SK-N-SH (cell line): ENCODE measurements at regions not wholly inside any gene's neighbourhood (a gene's known extent, or its start where the extent isn't known, plus 50 kb on each side); places are given as distances from the start of the nearest gene placed in this dataset.

Experiments
- CTCF ChIA-PET: fragments of 300-600, 350-600 bp; formaldehyde crosslinking; extraction: SDS; loops from one replicate; lab custom pipeline; 2021; lab: Yijun Ruan, JAX
- POLR2A ChIA-PET: fragments of 350-600 bp; sonication (Branson Sonifier 250); formaldehyde crosslinking; extraction: SDS; loops from one replicate; lab custom pipeline; 2020; ENCODE audit warnings: antibody characterized with exemption, inconsistent platforms; lab: Yijun Ruan, JAX
- DNase-seq: peaks from one replicate; pipeline ENCODE4 v3.0.0; 2012
- H2AFZ ChIP-seq: fragments of 200-600 bp; sonication (generic); 2 replicates; pipeline ENCODE4 v1.8.1; 2016; ENCODE audit warnings: antibody characterized with exemption, mild to moderate bottlenecking, low read depth
- H3F3A ChIP-seq: fragments of 200-600 bp; sonication (generic); replicated peaks from 2 replicates; pipeline ENCODE3; 2016; ENCODE audit warnings: antibody characterized with exemption, mild to moderate bottlenecking; ENCODE audit not compliant: insufficient read depth
- H3K27ac ChIP-seq, 2 experiments: fragments of 200-500 bp in 1 of 2; fragments of 200-600 bp in 1 of 2; sonication (Bioruptor generic) in 1 of 2; sonication (generic), shearing (Covaris generic) in 1 of 2; 2 replicates each; pipeline versions ENCODE4 v1.5.1 to v1.6.1; 2014 to 2016; ENCODE audit warnings: low read depth in 2 of 2, inconsistent platforms in 1 of 2, low read length in 1 of 2, mild to moderate bottlenecking in 1 of 2, mixed read lengths in 1 of 2
- H3K27me3 ChIP-seq: fragments of 200-600 bp; sonication (generic), shearing (Covaris generic); 2 replicates; pipeline ENCODE4 v1.6.1; 2016; ENCODE audit warnings: mixed run types; ENCODE audit not compliant: insufficient read depth
- H3K36me3 ChIP-seq, 2 experiments: fragments of 200-500 bp in 1 of 2; fragments of 200-600 bp in 1 of 2; sonication (Bioruptor generic) in 1 of 2; sonication (generic) in 1 of 2; replicated peaks in 1 of 2; 2 replicates each; pipeline versions ENCODE3 to v1.5.1; 2014 to 2016; ENCODE audit warnings: low read length in 1 of 2, mild to moderate bottlenecking in 1 of 2; ENCODE audit not compliant: insufficient read depth in 2 of 2, control insufficient read depth in 1 of 2
- H3K4me1 ChIP-seq, 2 experiments: fragments of 200-500 bp in 1 of 2; fragments of 200-600 bp in 1 of 2; sonication (Bioruptor generic) in 1 of 2; sonication (generic), shearing (Covaris generic) in 1 of 2; 2 replicates each; pipeline versions ENCODE4 v1.5.1 to v1.6.1; 2014 to 2016; ENCODE audit warnings: low read depth in 1 of 2, low read length in 1 of 2, mixed run types in 1 of 2; ENCODE audit not compliant: insufficient read depth in 2 of 2, control insufficient read depth in 1 of 2
- H3K4me2 ChIP-seq: fragments of 200-600 bp; sonication (generic), shearing (Covaris generic); 2 replicates; pipeline ENCODE4 v1.6.1; 2017; ENCODE audit warnings: mixed run types
- H3K4me3 ChIP-seq, 2 experiments: fragments of 200-500 bp in 1 of 2; fragments of 200-600 bp in 1 of 2; sonication (Bioruptor generic) in 1 of 2; sonication (generic), shearing (Covaris generic) in 1 of 2; 2 replicates each; pipeline versions ENCODE4 v1.5.1 to v1.8.1; 2014 to 2016; ENCODE audit warnings: low read depth in 2 of 2, inconsistent platforms in 1 of 2, low read length in 1 of 2, mild to moderate bottlenecking in 1 of 2, mixed read lengths in 1 of 2, moderate library complexity in 1 of 2
- H3K79me2 ChIP-seq: fragments of 200-600 bp; sonication (generic); 2 replicates; pipeline ENCODE4 v1.8.1; 2017; ENCODE audit warnings: mild to moderate bottlenecking; ENCODE audit not compliant: insufficient read depth
- H3K9ac ChIP-seq: fragments of 200-600 bp; sonication (generic); 2 replicates; pipeline ENCODE4 v1.6.1; 2017; ENCODE audit warnings: mixed run types
- H3K9me2 ChIP-seq: fragments of 200-600 bp; sonication (generic); 2 replicates; pipeline ENCODE4 v1.6.1; 2017; ENCODE audit warnings: mixed run types
- H3K9me3 ChIP-seq: fragments of 200-600 bp; sonication (generic); 2 replicates; pipeline ENCODE4 v1.6.1; 2017; ENCODE audit warnings: mixed run types, mild to moderate bottlenecking, moderate library complexity
- H4K20me1 ChIP-seq: fragments of 200-600 bp; sonication (generic); 2 replicates; pipeline ENCODE4 v1.6.1; 2017; ENCODE audit warnings: mild to moderate bottlenecking, mixed run types; ENCODE audit not compliant: insufficient read depth
- CHD2 ChIP-seq: fragments of 150-350 bp; IDR thresholded peaks from 2 replicates; pipeline ENCODE4 v1.6.1; 2018; ENCODE audit warnings: low read length; ENCODE audit not compliant: partially characterized antibody
- CTCF ChIP-seq: fragments of 200-600 bp; sonication (generic); IDR thresholded peaks from 2 replicates; pipeline ENCODE4 v1.6.1; 2017; ENCODE audit warnings: antibody characterized with exemption, mild to moderate bottlenecking, moderate library complexity
- FOSL2 ChIP-seq: IDR thresholded peaks from 2 replicates; pipeline ENCODE4 v1.4.0; 2012; ENCODE audit warnings: low read depth, mild to moderate bottlenecking, moderate library complexity, borderline replicate concordance
- GABPA ChIP-seq: IDR thresholded peaks from 2 replicates; pipeline ENCODE4 v1.4.0; 2012; ENCODE audit warnings: low read depth, mild to moderate bottlenecking
- MAX ChIP-seq: IDR thresholded peaks from 2 replicates; pipeline ENCODE4 v1.4.0; 2012; ENCODE audit warnings: low read depth
- MEF2A ChIP-seq: IDR thresholded peaks from 2 replicates; pipeline ENCODE4 v1.4.0; 2012; ENCODE audit warnings: low read depth, borderline replicate concordance
- MXI1 ChIP-seq: IDR thresholded peaks from 2 replicates; pipeline ENCODE4 v1.6.1; 2012; ENCODE audit warnings: mild to moderate bottlenecking, low read depth, low read length, improper control_type of control experiment
- NFIC ChIP-seq: IDR thresholded peaks from 2 replicates; pipeline ENCODE4 v1.4.0; 2012; ENCODE audit warnings: borderline replicate concordance
- POLR2AphosphoS5 ChIP-seq: IDR thresholded peaks from 2 replicates; pipeline ENCODE4 v1.6.1; 2012; ENCODE audit warnings: low read depth, low read length
- RAD21 ChIP-seq: IDR thresholded peaks from 2 replicates; pipeline ENCODE4 v1.6.1; 2012; ENCODE audit warnings: mild to moderate bottlenecking, low read length
- REST ChIP-seq: IDR thresholded peaks from 2 replicates; pipeline ENCODE4 v1.6.1; 2012; ENCODE audit warnings: mild to moderate bottlenecking, low read depth, low read length, moderate library complexity
- RXRA ChIP-seq: IDR thresholded peaks from 2 replicates; pipeline ENCODE4 v1.4.0; 2012; ENCODE audit warnings: low read depth, mild to moderate bottlenecking, borderline replicate concordance
- SIN3A ChIP-seq: IDR thresholded peaks from 2 replicates; pipeline ENCODE4 v1.6.1; 2012; ENCODE audit warnings: low read depth, mild to moderate bottlenecking, low read length, moderate library complexity, borderline replicate concordance
- SMC3 ChIP-seq: IDR thresholded peaks from 2 replicates; pipeline ENCODE4 v1.6.1; 2012; ENCODE audit warnings: low read depth, low read length, improper control_type of control experiment
- TAF1 ChIP-seq: IDR thresholded peaks from 2 replicates; pipeline ENCODE4 v1.6.1; 2012; ENCODE audit warnings: low read depth, mild to moderate bottlenecking, low read length, moderate library complexity, borderline replicate concordance
- YY1 ChIP-seq: IDR thresholded peaks from 2 replicates; pipeline ENCODE4 v1.4.0; 2012; ENCODE audit warnings: low read depth, mild to moderate bottlenecking
- WGBS: methylation state at CpG from one replicate; pipeline ENCODE4 v1.1.6; 2017; ENCODE audit warnings: low lambda C conversion rate; 5-methylcytosine and 5-hydroxymethylcytosine counted together
- TF ChIP-seq, protein P1 (sequence below): fragments of 150-350 bp; IDR thresholded peaks from 2 replicates; pipeline ENCODE4 v1.6.1; 2016; ENCODE audit warnings: mild to moderate bottlenecking, low read depth, low read length

DNA sequence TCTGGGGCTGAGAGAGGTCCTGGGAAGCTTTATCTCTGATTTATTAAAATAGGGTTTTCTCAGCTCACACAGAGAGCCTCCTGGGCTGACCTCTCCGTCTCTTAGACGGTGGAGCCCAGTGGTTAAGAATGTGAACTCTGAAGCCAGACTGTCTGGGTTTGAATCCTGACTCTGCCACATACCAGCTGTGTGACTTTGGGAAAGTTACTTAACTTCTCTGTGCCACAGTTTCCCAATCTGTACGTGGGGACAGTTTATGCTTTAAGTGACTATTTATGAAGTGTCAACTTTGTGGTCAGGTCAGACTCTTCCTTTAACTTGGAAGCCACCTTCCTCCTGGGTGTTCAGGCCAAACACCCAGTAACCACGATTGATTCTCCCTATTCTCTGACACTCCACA, 290.9 kb downstream of the AACS start:
- H3K9ac ChIP-seq: no peak overlapping the region

DNA sequence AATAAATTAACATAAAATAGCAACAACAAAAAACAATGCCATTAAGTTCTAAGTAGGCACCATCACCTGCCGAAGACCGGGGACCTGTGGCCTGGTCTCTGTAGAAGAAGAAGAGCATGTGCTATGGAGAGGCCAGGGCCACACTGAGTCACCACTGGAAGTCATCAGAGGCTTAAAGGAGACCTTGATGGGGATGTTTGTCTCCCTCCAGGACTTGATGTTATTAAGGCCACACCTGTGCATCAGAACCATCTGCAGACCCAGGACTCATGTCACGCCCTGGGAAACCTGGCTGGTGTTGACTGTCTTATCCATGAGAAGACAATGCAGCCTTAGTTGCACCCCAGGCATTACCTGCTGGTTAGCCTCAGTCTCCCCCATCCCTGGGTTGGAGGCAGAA, 292.3 kb downstream of the AACS start:
- no peaks in the 10 kb centered on the region for H3K36me3 ChIP-seq
- no peak overlapping the region for H3K27ac ChIP-seq
- H2AFZ ChIP-seq: no peak overlapping the region
- no peak overlapping the region for H3K9ac ChIP-seq
- no peaks in the 10 kb centered on the region for H3K9me2 ChIP-seq
- POLR2A ChIA-PET: no interaction called here
- no peak overlapping the region for H3K4me3 ChIP-seq
- no peak for DNase-seq
- no peaks in the 10 kb centered on the region for H3F3A ChIP-seq
- CTCF ChIA-PET: interaction anchor here (0.9 kb wide), 1 partner anchor 26 kb away, joined by 3 read pairs; no protein-coding TSS in a partner anchor
- H3K4me1 ChIP-seq: no peaks in the 10 kb centered on the region
- no peaks in the 10 kb centered on the region for H3K27me3 ChIP-seq
- no peaks in the 10 kb centered on the region for H4K20me1 ChIP-seq
- TF ChIP-seq POLR2AphosphoS5 (no peak), GABPA (no peak), RAD21 (no peak), REST (no peak), SMC3 (no peak), MEF2A (no peak), YY1 (no peak), FOSL2 (no peak), CTCF (no peak), TAF1 (no peak), SIN3A (no peak), MXI1 (no peak), RXRA (no peak)
- TF ChIP-seq, protein P1, sequence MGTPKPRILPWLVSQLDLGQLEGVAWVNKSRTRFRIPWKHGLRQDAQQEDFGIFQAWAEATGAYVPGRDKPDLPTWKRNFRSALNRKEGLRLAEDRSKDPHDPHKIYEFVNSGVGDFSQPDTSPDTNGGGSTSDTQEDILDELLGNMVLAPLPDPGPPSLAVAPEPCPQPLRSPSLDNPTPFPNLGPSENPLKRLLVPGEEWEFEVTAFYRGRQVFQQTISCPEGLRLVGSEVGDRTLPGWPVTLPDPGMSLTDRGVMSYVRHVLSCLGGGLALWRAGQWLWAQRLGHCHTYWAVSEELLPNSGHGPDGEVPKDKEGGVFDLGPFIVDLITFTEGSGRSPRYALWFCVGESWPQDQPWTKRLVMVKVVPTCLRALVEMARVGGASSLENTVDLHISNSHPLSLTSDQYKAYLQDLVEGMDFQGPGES: no peak
- 36% methylated on average over 3 of the region's 3 CpGs for WGBS
- no peaks in the 10 kb centered on the region for H3K79me2 ChIP-seq
- H3K4me2 ChIP-seq: no peak overlapping the region
- H3K9me3 ChIP-seq: no peaks in the 10 kb centered on the region

More for the DNA sequence above, 290.9 kb downstream of the AACS start:
- no peaks in the 10 kb centered on the region for H3K9me3 ChIP-seq
- no peaks in the 10 kb centered on the region for H3K4me1 ChIP-seq
- DNase-seq: no peak
- no peak for TF ChIP-seq MAX
- no peak for TF ChIP-seq NFIC
- TF ChIP-seq GABPA: no peak
- no peak for TF ChIP-seq CHD2
- H2AFZ ChIP-seq: no peak overlapping the region
- H3K9me2 ChIP-seq: no peaks in the 10 kb centered on the region
- no peak overlapping the region for H3K27ac ChIP-seq
- H4K20me1 ChIP-seq: no peaks in the 10 kb centered on the region
- H3K4me3 ChIP-seq: no peak overlapping the region
- no peaks in the 10 kb centered on the region for H3K36me3 ChIP-seq
- ChIA-PET POLR2A (no interaction called here), CTCF (interaction anchor here (0.9 to 1.4 kb wide), 2 partner anchors 25 to 173 kb away, joined by 3 to 5 read pairs; no protein-coding TSS in a partner anchor)
- H3K27me3 ChIP-seq: no peaks in the 10 kb centered on the region
- 14% methylated on average over 4 of the region's 4 CpGs for WGBS
- no peaks in the 10 kb centered on the region for H3F3A ChIP-seq
- H3K79me2 ChIP-seq: no peaks in the 10 kb centered on the region
- H3K4me2 ChIP-seq: no peak overlapping the region
